ENCODE measurements at regions not wholly inside any gene's neighbourhood (a gene's known extent, or its start where the extent isn't known, plus 50 kb on each side); places are given as distances from the start of the nearest gene placed in this dataset.

DNA sequence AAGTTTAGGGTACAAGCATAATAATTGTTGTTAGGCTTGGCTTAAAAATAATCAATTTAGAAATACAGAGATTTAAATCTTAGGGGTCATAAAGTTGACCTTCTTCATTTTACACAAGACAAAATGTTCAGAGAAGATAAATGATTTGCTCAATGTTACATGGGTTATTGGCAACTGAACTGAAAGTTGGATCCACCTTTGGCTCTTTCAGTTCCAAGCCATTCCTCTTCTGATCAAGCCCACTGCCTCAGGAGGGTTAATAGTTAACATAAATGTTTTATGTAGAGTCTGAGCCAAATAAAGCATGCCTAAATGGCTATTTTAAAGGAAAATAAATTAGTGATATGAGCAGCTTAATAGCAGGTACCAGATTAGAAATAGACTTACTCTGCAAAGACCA lies 79.1 kb upstream of the RHOBTB1 start:
- Histone ChIP-seq H3K27ac (no peak overlapping the region), H3K9me3 (no peaks in the 10 kb centered on the region), H3K4me3 (no peak overlapping the region), H3K36me3 (ENCODE audit: low read depth, missing control alignments) (no peaks in the 10 kb centered on the region), H3K4me1 (no peaks in the 10 kb centered on the region), H3K27me3 (no peaks in the 10 kb centered on the region)
- TF ChIP-seq CTCF (IDR thresholded peaks at IDR 0.05) (no peak), POLR2A (IDR thresholded peaks at IDR 0.05) (no peak)
- intact Hi-C loops (cut with DNase I; ENCODE audit: low total_unique reads): no loop called here
- DNase-seq: no peak

DNA sequence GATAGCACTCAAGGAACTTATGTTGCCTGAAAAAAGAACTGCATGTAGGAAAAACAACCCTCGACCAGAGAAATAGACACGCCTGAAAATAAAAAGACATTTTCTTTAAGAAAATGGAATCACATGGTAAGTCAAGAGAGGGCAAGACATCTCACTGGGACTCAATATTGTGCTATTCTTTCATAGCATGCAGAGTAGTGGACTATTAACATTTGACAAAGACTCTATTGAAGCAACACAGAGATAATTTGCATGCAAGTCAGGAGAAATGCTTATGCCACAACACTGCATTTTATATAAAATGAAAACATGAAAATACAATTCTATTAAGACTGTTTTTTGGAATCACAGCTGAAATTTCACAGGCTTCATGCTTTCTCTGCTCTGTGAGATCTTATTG lies 77.9 kb upstream of the RHOBTB1 start:
- Histone ChIP-seq H3K9me3 (no peaks in the 10 kb centered on the region), H3K27me3 (no peaks in the 10 kb centered on the region), H3K36me3 (ENCODE audit: low read depth, missing control alignments) (no peaks in the 10 kb centered on the region), H3K4me3 (no peak overlapping the region), H3K27ac (no peak overlapping the region), H3K4me1 (no peaks in the 10 kb centered on the region)
- no peak for DNase-seq
- TF ChIP-seq CTCF (IDR thresholded peaks at IDR 0.05) (no peak), POLR2A (IDR thresholded peaks at IDR 0.05) (no peak)
- intact Hi-C loops (cut with DNase I; ENCODE audit: low total_unique reads): no loop called here
- 87 to 90% methylated on average over 2 of the region's 2 CpGs for WGBS, 2 donors

DNA sequence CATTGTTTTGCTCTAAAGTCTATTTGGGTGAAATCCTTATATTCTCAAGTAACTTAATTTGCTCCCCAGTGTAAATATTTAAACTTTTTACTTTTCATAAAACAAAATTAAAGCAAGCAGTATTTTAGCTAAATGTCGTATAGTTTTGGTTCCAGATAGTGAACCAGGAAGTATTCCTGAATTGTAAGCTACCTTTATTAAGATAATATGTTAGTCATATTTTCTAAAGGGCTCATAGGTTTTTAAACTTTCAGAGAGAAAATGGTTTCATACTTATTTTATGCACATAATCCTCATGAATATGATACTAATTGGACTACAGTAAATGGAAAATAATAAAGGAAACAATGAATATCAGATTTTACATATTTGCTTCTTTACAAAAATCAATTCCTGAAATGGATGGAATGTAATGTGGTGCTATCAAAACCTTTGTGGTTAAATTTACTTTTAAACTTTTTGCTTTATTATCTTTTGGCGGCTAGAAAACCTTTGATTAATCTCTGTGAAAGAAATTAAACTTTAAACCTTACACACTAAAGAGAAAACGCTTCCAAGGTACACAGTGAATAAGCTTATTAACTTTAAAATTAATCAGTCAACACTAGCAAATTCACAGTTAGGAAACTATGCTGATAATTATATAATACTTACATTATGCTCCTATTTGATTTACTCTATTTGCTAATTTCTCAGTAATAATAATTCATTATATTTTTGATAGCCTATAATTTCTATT lies 76.6 kb upstream of the RHOBTB1 start:
- H3K27me3 ChIP-seq: no peaks in the 10 kb centered on the region
- WGBS, 2 donors: 91 to 93% methylated on average over 3 of the region's 3 CpGs
- no peak for DNase-seq
- no peaks in the 10 kb centered on the region for H3K4me1 ChIP-seq
- no peak overlapping the region for H3K27ac ChIP-seq
- TF ChIP-seq CTCF (IDR thresholded peaks at IDR 0.05): no peak
- TF ChIP-seq POLR2A (IDR thresholded peaks at IDR 0.05): no peak
- no peak overlapping the region for H3K4me3 ChIP-seq
- H3K9me3 ChIP-seq: no peaks in the 10 kb centered on the region
- intact Hi-C loops (cut with DNase I; ENCODE audit: low total_unique reads): no loop called here
- H3K36me3 ChIP-seq (ENCODE audit: low read depth, missing control alignments): no peaks in the 10 kb centered on the region

- no peaks in the 10 kb centered on the region for H3K27me3 ChIP-seq
- H3K4me3 ChIP-seq: no peak overlapping the region
- TF ChIP-seq CTCF (IDR thresholded peaks at IDR 0.05): no peak
- TF ChIP-seq POLR2A (IDR thresholded peaks at IDR 0.05): no peak
- H3K36me3 ChIP-seq (ENCODE audit: low read depth, missing control alignments): no peaks in the 10 kb centered on the region
- H3K9me3 ChIP-seq: no peaks in the 10 kb centered on the region
- no peaks in the 10 kb centered on the region for H3K4me1 ChIP-seq
- intact Hi-C loops (cut with DNase I; ENCODE audit: low total_unique reads): no loop called here
- no peak for DNase-seq
- H3K27ac ChIP-seq: no peak overlapping the region
Measured at GRCh38 chr10:61018146-61018545, 74.2 kb upstream of the RHOBTB1 start.

DNA sequence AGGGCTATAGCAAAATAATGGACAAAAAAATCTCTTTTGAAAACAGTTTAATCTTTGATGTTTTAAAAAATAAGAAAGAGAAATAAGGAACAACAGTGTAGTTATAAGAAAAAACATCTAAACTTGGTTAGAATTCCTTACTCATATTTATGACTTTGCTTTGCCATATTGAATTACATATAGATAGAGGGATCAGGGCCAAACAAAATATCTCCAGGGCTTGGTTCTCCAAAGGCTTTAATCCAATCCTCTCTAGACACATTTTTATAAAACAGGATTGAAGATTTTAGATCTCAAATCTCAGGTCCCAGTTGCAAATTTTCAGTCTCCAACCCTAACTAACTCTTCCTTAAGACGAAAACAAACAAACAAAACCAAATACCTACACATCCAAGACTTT lies 72.6 kb upstream of the RHOBTB1 start:
- WGBS, 2 donors: 85 to 96% methylated on average over 1 of the region's 1 CpG
- Histone ChIP-seq H3K9me3 (no peaks in the 10 kb centered on the region), H3K4me3 (no peak overlapping the region), H3K27ac (no peak overlapping the region), H3K27me3 (no peaks in the 10 kb centered on the region), H3K36me3 (ENCODE audit: low read depth, missing control alignments) (no peaks in the 10 kb centered on the region), H3K4me1 (no peaks in the 10 kb centered on the region)
- TF ChIP-seq CTCF (IDR thresholded peaks at IDR 0.05): no peak
- no peak for TF ChIP-seq POLR2A (IDR thresholded peaks at IDR 0.05)
- DNase-seq: no peak
- intact Hi-C loops (cut with DNase I; ENCODE audit: low total_unique reads): no loop called here

Data from testis (tissue), 2 donors.